ENCODE measurements at regions not wholly inside any gene's neighbourhood (a gene's known extent, or its start where the extent isn't known, plus 50 kb on each side); places are given as distances from the start of the nearest gene placed in this dataset.

DNA sequence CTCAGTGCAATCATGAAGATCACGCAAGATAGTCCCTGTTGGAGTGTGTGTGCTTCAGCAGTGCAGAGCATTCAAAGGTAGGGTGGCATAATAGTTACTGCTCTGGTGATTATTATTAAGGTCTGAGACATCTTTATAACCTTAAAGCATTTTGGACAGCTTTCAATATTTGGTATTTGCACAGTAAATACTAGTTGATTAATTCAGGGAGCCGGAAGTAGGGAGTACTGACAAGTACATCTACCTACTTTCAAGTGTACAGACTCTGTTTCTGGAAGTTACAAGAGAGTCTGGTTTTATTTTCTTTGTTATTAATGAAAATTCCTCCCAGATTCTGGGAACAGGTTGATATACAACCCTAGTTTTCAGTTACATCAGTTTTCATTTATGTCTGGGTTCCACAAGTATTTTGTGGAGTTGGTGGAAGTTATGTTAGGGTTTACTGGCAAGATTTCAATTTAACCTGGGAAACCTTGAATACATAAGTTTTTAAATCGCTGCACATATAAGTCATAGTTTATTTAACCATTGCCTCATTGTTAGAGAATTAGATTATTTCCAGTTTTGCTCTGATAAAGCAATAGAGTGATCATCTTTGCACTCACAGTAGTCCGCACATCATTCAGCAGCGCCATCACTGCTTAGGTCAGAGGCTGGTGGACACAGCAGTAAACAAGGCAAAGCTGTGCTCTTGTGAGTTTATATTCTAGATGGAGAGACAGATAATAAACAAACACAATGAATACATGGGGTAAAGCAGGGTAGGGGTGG, 366.6 kb downstream of the REEP3 start:
- Histone ChIP-seq H3K79me2 (ENCODE audit: low read length) (no peaks in the 10 kb centered on the region), H3K4me3 (ENCODE audit: low read length) (no peak overlapping the region), H2AFZ (ENCODE audit: low read depth, low read length) (no peak overlapping the region), H3K27ac (ENCODE audit: low read length) (no peak overlapping the region), H4K20me1 (ENCODE audit: insufficient read depth, low read length) (no peaks in the 10 kb centered on the region), H3K4me1 (ENCODE audit: low read length) (no peaks in the 10 kb centered on the region), H3K36me3 (replicated peaks; ENCODE audit: low read depth, low read length) (no peaks in the 10 kb centered on the region), H3K9me3 (ENCODE audit: insufficient read depth, low read length) (no peaks in the 10 kb centered on the region), H3K4me2 (ENCODE audit: low read length) (no peak overlapping the region), H3K9ac (ENCODE audit: low read length) (no peak overlapping the region), H3K27me3 (ENCODE audit: low read depth, low read length) (no peaks in the 10 kb centered on the region)
- TF ChIP-seq, protein P1, sequence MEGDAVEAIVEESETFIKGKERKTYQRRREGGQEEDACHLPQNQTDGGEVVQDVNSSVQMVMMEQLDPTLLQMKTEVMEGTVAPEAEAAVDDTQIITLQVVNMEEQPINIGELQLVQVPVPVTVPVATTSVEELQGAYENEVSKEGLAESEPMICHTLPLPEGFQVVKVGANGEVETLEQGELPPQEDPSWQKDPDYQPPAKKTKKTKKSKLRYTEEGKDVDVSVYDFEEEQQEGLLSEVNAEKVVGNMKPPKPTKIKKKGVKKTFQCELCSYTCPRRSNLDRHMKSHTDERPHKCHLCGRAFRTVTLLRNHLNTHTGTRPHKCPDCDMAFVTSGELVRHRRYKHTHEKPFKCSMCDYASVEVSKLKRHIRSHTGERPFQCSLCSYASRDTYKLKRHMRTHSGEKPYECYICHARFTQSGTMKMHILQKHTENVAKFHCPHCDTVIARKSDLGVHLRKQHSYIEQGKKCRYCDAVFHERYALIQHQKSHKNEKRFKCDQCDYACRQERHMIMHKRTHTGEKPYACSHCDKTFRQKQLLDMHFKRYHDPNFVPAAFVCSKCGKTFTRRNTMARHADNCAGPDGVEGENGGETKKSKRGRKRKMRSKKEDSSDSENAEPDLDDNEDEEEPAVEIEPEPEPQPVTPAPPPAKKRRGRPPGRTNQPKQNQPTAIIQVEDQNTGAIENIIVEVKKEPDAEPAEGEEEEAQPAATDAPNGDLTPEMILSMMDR (IDR thresholded peaks at IDR 0.05; ENCODE audit: low read depth, low read length), result no peak
- no peak for TF ChIP-seq EZH2phosphoT487 (IDR thresholded peaks at IDR 0.05; ENCODE audit: low read depth)

DNA sequence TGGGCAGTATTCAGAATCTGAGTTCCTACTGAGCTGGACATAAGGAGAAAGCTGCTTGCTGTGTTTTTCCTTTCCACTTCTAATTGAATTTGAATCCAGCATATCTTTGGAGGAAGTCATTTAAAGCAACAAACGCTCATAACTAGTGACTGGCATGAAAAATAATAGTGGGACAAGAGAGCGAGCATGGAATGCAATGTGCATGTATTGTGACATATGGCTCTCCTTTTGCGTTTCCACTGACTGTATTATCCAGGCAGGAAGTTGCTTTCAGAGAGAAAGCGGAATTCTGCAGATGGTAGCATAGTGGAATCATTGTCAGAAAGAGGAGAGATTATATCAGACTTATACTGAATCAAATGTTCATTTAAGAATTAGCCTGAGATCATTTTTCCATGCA, 368.6 kb downstream of the REEP3 start:
- H3K79me2 ChIP-seq (ENCODE audit: low read length), result no peaks in the 10 kb centered on the region
- no peak overlapping the region for H2AFZ ChIP-seq (ENCODE audit: low read depth, low read length)
- no peaks in the 10 kb centered on the region for H4K20me1 ChIP-seq (ENCODE audit: insufficient read depth, low read length)
- H3K27me3 ChIP-seq (ENCODE audit: low read depth, low read length), result no peaks in the 10 kb centered on the region
- H3K4me2 ChIP-seq (ENCODE audit: low read length), result no peak overlapping the region
- no peak overlapping the region for H3K4me3 ChIP-seq (ENCODE audit: low read length)
- H3K4me1 ChIP-seq (ENCODE audit: low read length), result no peaks in the 10 kb centered on the region
- no peak overlapping the region for H3K27ac ChIP-seq (ENCODE audit: low read length)
- TF ChIP-seq, protein P1 (IDR thresholded peaks at IDR 0.05; ENCODE audit: low read depth, low read length), result no peak
- no peak for TF ChIP-seq EZH2phosphoT487 (IDR thresholded peaks at IDR 0.05; ENCODE audit: low read depth)
- no peaks in the 10 kb centered on the region for H3K9me3 ChIP-seq (ENCODE audit: insufficient read depth, low read length)
- no peak overlapping the region for H3K9ac ChIP-seq (ENCODE audit: low read length)
- no peaks in the 10 kb centered on the region for H3K36me3 ChIP-seq (replicated peaks; ENCODE audit: low read depth, low read length)

DNA sequence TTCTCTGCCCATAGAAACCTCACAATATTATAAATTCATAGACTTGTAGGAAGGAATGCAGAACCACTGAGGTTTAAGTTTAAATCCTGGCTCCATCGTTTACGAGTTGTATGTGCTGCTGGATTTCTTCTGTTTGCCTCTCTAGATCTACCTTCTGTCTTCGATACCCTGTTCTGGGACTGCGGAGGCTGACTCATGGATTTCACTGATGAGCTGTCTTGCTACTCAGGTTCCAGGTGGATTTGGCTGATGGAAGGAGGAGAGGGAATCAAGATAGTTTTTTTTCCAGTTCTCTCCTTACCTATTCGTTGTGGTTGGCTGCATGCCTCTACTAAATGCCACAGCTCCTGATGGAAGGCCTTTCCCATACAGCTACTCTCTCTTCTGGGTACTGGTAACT, 375.8 kb downstream of the REEP3 start:
- Histone ChIP-seq H3K9ac (ENCODE audit: low read length) (no peak overlapping the region), H3K4me2 (ENCODE audit: low read length) (no peak overlapping the region), H3K9me3 (ENCODE audit: insufficient read depth, low read length) (no peaks in the 10 kb centered on the region), H3K79me2 (ENCODE audit: low read length) (no peaks in the 10 kb centered on the region), H3K27ac (ENCODE audit: low read length) (no peak overlapping the region), H4K20me1 (ENCODE audit: insufficient read depth, low read length) (no peaks in the 10 kb centered on the region), H2AFZ (ENCODE audit: low read depth, low read length) (no peak overlapping the region), H3K36me3 (replicated peaks; ENCODE audit: low read depth, low read length) (no peaks in the 10 kb centered on the region), H3K4me1 (ENCODE audit: low read length) (peaks cover 7% of the 10 kb centered on the region), H3K27me3 (ENCODE audit: low read depth, low read length) (no peaks in the 10 kb centered on the region), H3K4me3 (ENCODE audit: low read length) (no peak overlapping the region)
- no peak for TF ChIP-seq EZH2phosphoT487 (IDR thresholded peaks at IDR 0.05; ENCODE audit: low read depth)
- TF ChIP-seq, protein P1 (IDR thresholded peaks at IDR 0.05; ENCODE audit: low read depth, low read length), result no peak

DNA sequence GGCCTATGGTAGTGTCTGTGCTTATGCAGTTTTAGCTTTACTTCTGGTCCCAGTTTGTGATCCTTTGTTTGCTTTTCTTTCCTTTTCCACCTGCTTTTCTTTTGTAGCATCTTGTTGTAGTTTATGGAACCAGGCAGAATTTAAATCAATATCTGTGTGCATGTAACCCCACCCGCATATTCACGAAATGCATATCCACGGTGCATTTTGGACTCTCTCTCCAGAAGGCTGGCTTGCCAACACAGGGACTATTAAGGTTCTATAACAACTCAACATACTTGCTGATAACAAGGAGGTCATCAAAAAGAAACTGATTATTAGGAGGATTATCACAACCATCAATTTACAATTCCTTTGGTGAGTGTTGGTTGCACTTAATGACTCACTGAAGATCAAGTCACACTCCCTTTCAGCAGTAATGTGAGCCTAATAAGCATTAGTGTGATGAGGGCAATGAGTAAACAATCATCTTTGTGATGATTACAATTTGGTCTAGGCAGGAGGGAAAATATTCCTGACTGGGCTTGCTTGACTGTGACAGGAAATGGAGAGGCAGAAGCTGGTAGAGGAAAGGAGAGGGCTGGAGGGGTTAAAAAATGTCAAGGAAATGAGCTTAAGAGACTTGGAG, 378.6 kb downstream of the REEP3 start:
- Histone ChIP-seq H3K4me3 (ENCODE audit: low read length) (no peak overlapping the region), H3K4me2 (ENCODE audit: low read length) (no peak overlapping the region), H3K79me2 (ENCODE audit: low read length) (no peaks in the 10 kb centered on the region), H3K9ac (ENCODE audit: low read length) (no peak overlapping the region), H3K36me3 (replicated peaks; ENCODE audit: low read depth, low read length) (no peaks in the 10 kb centered on the region), H3K27ac (ENCODE audit: low read length) (no peak overlapping the region), H3K27me3 (ENCODE audit: low read depth, low read length) (no peaks in the 10 kb centered on the region), H2AFZ (ENCODE audit: low read depth, low read length) (no peak overlapping the region), H3K9me3 (ENCODE audit: insufficient read depth, low read length) (no peaks in the 10 kb centered on the region), H4K20me1 (ENCODE audit: insufficient read depth, low read length) (no peaks in the 10 kb centered on the region), H3K4me1 (ENCODE audit: low read length) (peaks cover 7% of the 10 kb centered on the region)
- TF ChIP-seq EZH2phosphoT487 (IDR thresholded peaks at IDR 0.05; ENCODE audit: low read depth), result no peak
- TF ChIP-seq, protein P1 (IDR thresholded peaks at IDR 0.05; ENCODE audit: low read depth, low read length), result no peak
